HG02571 (cell line): ENCODE measurements at regions not wholly inside any gene's neighbourhood (a gene's known extent, or its start where the extent isn't known, plus 50 kb on each side); places are given as distances from the start of the nearest gene placed in this dataset.
"Not testable (repeated sequence)": the region's sequence is repeated elsewhere in the genome, so short reads cannot be mapped to it uniquely, and the experiment has no call there.

Source experiments
- ATAC-seq: cut with Tn5 transposase; IDR thresholded peaks from one replicate; pipeline ENCODE4 v1.9.1; 2021; ENCODE audit warnings: mild to moderate bottlenecking, moderate library complexity; ENCODE audit not compliant: unreplicated experiment

GRCh38 chrX:117510453-117510852 lies 606.2 kb downstream of the KLHL13 start:
- no peak for ATAC-seq

DNA sequence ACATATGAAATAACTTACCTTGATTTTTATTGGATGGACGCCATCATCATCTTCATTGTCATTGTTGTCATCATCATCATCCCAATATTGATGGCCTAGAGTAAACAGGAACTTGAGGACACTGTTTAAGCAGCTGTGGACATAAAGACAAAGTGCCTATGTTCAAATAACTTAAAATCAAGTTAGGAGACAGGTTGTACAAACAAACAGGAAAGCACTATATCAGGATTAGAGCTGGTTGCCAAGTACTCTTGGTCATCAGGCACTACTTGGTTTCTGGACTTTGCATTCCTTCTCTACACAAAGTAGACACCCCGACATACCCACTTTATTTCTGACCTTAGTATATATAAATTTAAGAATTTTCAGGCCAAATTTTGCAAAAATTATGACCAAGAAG lies 608.6 kb downstream of the KLHL13 start:
- ATAC-seq, result no peak

- no peak for ATAC-seq
Measured at GRCh38 chrX:117487421-117487820, 629.2 kb downstream of the KLHL13 start.

DNA sequence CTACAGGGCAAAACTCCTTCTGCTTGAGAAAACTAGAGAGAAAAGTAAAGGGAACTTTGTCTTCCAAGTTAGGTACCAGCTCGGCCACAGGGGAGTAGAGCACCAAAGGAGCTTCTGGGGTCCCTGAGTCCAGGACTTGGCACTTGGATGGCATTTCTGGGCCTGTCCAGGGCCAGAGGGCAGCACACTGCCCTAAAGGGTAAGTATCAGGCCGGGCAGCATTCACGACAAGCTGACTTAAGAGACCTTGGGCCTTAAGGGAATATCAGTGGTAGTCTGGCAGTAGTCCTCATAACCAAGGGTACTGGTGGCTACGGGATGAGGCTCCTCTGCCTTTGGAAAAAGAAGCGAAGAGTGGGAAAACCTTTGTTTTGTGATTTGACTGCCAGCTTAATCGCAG lies 632.7 kb downstream of the KLHL13 start:
- no peak for ATAC-seq

GRCh38 chrX:117458243-117458968 lies 658.2 kb downstream of the KLHL13 start:
- no peak for ATAC-seq

GRCh38 chrX:117455787-117456186 lies 660.8 kb downstream of the KLHL13 start:
- no peak for ATAC-seq

DNA sequence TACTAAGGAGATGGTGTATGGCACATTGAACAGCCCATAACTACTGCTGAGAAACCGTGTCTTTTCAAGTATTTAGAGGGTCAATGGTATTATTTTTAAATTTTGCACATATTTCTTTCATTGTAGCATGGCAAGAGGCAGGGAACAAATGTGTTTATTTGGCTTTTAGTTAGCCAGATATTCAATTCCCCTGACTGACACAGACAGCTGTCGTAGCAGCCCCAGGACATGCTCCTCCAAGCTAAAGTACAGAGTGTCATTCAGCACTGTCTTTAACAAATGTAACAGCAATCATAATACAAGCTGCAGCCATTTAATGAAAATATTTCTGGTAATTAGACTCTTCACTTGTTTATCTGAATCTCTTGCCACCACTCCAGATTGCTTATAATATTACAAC lies 687.1 kb downstream of the KLHL13 start:
- no peak for ATAC-seq

DNA sequence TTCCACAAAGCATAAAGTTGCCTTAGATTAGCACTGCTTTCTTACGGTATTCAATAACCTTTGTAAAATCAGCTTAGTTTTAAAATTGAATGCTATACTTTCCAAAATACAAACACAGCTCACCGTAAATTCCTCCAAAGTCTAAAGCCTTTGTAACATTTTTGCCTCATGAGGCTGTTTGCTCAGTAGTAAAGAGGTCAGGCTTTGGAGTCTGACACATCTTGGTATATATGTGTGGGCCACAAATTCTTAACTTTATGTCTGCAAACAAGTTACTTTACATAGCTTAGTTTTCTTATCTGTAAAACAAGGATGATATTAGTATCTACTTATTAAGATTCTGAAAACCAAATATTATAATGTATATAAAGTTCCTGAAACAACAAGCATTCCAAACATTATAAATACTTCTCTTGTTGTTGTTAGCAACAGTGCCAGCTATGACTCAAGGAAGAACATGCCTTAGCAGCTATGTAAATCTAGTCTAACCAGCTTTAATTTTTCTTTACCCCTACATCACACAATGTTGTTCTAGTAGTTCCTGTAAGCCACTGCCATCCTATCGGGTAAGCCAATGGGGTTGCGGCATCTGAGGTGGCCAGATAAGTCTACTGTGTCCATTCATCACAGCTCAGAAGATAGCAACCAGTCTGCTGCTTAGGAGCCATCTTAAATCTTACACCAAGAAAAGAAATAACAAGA lies 709.0 kb downstream of the KLHL13 start:
- no peak for ATAC-seq

GRCh38 chrX:117400839-117401238 lies 715.8 kb downstream of the KLHL13 start:
- ATAC-seq, result no peak

GRCh38 chrX:117400005-117400404 lies 716.6 kb downstream of the KLHL13 start:
- no peak for ATAC-seq

GRCh38 chrX:117397844-117398243 lies 718.8 kb downstream of the KLHL13 start:
- no peak for ATAC-seq

DNA sequence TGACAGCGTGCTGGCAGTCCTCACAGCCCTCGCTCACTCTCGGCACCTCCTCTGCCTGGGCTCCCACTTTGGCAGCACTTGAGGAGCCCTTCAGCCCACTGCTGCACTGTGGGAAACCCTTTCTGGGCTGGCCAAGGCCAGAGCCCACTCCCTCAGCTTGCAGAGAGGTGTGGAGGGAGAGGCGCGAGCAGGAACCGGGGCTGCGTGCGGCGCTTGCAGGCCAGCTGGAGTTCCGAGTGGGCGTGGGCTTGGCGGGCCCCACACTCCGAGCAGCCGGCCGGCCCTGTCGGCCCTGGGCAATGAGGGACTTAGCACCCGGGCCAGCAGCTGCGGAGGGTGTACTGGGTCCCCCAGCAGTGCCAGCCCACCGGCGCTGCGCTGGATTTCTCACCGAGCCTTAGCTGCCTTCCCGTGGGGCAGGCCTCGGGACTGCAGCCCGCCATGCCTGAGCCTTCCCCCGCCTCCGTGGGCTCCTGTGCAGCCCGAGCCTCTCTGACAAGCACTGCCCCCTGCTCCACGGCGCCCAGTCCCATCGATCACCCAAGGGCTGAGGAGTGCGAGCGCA lies 722.0 kb downstream of the KLHL13 start:
- ATAC-seq, result not testable (repeated sequence)

DNA sequence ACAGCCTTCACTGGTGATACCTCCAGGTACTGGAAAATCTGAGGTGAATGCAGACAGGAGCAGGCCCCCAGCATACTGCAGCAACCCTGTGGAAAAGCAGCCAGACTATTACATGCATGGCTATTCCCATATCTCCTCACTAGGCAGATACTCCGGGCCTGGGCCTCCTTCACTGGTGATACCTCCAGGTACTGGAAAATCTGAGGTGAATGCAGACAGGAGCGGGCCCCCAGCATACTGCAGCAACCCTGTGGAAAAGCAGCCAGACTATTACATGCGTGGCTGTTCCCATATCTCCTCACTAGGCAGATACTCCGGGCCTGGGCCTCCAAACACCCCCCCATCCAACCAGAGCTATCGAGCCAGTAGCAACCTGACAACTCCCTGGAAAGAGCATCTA lies 724.2 kb downstream of the KLHL13 start:
- ATAC-seq, result not testable (repeated sequence)

DNA sequence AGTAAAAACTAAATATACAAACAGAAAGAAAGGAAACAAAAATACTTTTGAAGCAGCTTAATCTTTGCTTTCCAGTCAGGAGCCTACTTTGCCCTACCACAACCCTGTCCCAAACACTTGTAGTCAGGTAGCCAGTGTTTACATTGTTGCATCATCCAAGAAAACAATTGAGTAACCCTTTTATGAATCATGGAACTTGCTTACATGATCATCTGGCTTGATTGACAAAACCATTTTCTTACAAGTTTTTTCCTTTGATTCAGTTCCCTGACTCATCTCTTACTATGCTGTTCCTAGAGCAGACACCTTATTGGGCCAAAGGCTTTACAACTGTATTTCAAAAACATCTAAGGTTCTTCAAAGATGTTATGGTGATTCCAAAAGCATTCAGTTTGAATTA lies 740.1 kb downstream of the KLHL13 start:
- ATAC-seq, result no peak

GRCh38 chrX:117335209-117335608 lies 781.4 kb downstream of the KLHL13 start:
- no peak for ATAC-seq

GRCh38 chrX:117327373-117327772 lies 789.2 kb downstream of the KLHL13 start:
- no peak for ATAC-seq

- ATAC-seq, result no peak
Measured at GRCh38 chrX:117325706-117326105, 790.9 kb downstream of the KLHL13 start.

DNA sequence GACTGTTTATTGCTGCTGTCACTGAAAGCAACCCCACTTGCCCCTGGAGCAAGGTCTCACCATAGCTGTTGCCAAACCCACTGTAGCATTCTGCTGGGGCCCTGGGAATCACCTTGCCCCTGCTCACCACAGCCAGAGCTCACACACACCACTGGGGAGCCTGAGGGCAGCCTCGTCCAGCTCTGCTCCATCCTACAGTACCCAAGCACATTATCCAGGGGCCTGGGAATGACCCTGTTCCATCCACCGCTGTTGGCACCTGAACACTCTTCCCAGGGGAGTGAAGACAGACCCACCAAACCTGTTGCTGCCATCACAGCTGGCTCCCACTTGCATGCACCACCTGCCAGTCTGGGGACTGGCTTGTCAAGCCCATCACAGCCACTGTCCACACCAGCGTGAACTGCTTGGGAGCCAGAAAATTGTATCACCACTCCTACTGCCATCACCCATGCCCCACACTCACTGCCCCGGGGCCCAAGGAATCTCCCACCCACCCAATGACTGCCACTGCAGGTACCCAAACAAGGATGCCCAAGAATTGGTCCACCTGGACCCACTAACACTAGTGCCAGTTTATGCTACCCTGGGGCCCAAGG lies 811.3 kb downstream of the KLHL13 start:
- no peak for ATAC-seq

- ATAC-seq, result no peak
Measured at GRCh38 chrX:117301086-117301485, 815.5 kb downstream of the KLHL13 start.

DNA sequence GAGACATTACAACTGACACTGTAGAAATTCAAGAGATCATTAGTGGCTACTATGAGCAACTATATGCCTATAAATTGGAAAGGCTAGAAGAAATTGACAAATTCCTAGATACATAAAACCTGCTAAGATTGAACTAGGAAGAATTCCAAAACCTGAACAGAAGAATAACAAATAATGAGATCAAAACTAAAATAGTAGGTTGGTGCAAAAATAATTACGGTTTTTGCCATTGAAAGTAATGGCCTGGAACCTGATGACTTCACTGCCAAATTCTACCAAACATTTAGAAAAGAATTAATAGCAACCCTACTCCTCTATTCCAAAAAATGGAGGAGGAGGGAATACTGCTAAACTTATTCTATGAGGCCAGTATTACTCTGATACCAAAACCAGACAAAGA lies 824.9 kb downstream of the KLHL13 start:
- ATAC-seq, result no peak

DNA sequence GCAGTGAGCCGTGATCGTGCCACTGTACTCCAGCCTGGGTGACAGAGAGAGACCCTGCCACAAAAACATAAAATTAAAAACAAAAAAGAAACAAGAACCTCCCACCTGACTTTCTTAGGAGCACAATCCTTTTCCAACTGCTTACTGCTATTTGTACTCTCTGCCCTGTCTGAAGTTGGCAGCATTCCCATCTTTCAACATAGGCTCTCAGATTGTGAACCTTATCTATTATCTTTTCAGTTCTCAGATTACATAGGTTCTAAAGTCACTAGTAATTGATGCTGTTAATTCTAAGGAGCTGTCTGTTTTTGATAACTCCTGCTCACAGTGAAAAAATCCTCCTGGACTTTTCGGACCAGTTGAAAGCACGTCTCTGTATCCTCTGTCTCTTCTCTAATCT lies 812.2 kb upstream of the CT83 start:
- ATAC-seq, result no peak
